ENCODE measurements at regions not wholly inside any gene's neighbourhood (a gene's known extent, or its start where the extent isn't known, plus 50 kb on each side); places are given as distances from the start of the nearest gene placed in this dataset.

DNA sequence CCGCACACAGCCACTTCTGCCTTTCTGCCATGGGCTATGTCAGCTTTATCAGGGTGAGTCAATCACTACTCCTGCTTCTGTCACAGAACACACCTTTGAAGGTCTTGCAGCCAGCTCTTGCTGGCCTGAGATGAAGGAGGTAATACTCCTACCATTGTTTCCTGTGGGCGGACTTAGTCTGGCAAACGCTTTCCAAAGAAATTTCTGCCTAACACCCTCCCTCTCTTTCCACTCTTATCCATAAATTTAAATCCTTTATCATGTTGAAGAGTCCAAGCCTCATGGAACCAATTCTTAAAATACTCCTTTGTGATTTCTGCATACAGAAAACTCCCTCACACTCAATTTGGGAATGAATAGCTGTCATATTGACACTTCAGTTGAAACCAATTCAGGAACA lies 633.1 kb upstream of the CHRM3 start:
- DNase-seq (ENCODE audit: low spot score) (no peak), ATAC-seq (peak; percentile 93)
- peak overlapping the region; percentile 93 for H3K27ac Mint-ChIP-seq
- H3K4me3 Mint-ChIP-seq = peak overlapping the region; percentile 42
- H3K27me3 Mint-ChIP-seq (ENCODE audit: low read depth) = no peaks in the 10 kb centered on the region
- H3K9me3 Mint-ChIP-seq = peaks cover 24% of the 10 kb centered on the region
- peaks cover 33% of the 10 kb centered on the region for H3K4me1 Mint-ChIP-seq
- peaks cover 13% of the 10 kb centered on the region for H3K36me3 Mint-ChIP-seq
- POLR2A ChIA-PET = no interaction called here
- TF ChIP-seq STAT6 (CRISPR knock-in tag; conservative IDR thresholded peaks at IDR 0.05; ENCODE audit: low read depth) = no peak
- no peak for TF ChIP-seq ESRRA (CRISPR knock-in tag; IDR thresholded peaks at IDR 0.05; ENCODE audit: borderline replicate concordance)
- no peak for TF ChIP-seq IRF2 (CRISPR knock-in tag; IDR thresholded peaks at IDR 0.05; ENCODE audit: borderline replicate concordance, low read depth)
- TF ChIP-seq GTF2I (CRISPR knock-in tag; conservative IDR thresholded peaks at IDR 0.05) = no peak
- no peak for TF ChIP-seq NFYB (CRISPR knock-in tag; conservative IDR thresholded peaks at IDR 0.05; ENCODE audit: low read depth)
- no peak for TF ChIP-seq HMGA2 (CRISPR knock-in tag; IDR thresholded peaks at IDR 0.05)
- TF ChIP-seq SMAD4 (CRISPR knock-in tag; IDR thresholded peaks at IDR 0.05) = no peak
- TF ChIP-seq ETV6 (CRISPR knock-in tag; IDR thresholded peaks at IDR 0.05) = no peak
- no peak for TF ChIP-seq MAX (CRISPR knock-in tag; IDR thresholded peaks at IDR 0.05)
- no peak for TF ChIP-seq ZNF232 (CRISPR knock-in tag; IDR thresholded peaks at IDR 0.05)
- TF ChIP-seq CBFB (CRISPR knock-in tag; IDR thresholded peaks at IDR 0.05; ENCODE audit: low read depth) = no peak
- TF ChIP-seq SMAD3 (CRISPR knock-in tag; IDR thresholded peaks at IDR 0.05; ENCODE audit: borderline replicate concordance) = no peak
- CTCF ChIA-PET = interaction anchor here (1.4 kb wide), 1 partner anchor 889 kb away, joined by 3 read pairs; no protein-coding TSS in a partner anchor

DNA sequence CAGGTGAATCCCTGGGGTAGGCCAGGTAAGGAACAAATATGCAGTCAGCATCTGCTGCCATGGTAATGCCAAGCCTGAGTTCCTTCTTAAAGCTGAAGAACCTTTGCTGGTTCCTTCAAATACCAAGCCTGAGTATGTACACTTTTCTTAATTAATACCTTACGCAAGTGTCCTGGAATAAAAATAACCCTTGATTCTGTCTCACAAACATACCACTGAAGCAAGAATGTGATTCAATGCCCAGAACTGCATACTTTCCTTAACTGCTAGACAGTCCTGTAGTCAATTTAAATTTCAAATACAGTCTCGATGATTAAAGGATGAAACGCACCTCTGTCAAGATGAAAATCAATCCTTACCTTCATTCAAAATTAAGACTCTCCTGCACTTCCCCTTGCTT lies 634.0 kb upstream of the CHRM3 start:
- no peak for DNase-seq (ENCODE audit: low spot score)
- Mint-ChIP-seq H3K9me3 (peaks cover 32% of the 10 kb centered on the region), H3K4me1 (peaks cover 33% of the 10 kb centered on the region), H3K4me3 (peak overlapping the region; percentile 42), H3K27ac (peak overlapping the region; percentile 93), H3K36me3 (peaks cover 20% of the 10 kb centered on the region), H3K27me3 (ENCODE audit: low read depth) (no peaks in the 10 kb centered on the region)
- no peak for TF ChIP-seq NFATC4 (CRISPR knock-in tag; IDR thresholded peaks at IDR 0.05)
- TF ChIP-seq AFF4 (CRISPR knock-in tag; IDR thresholded peaks at IDR 0.05; ENCODE audit: borderline replicate concordance) = no peak
- TF ChIP-seq SMAD4 (CRISPR knock-in tag; IDR thresholded peaks at IDR 0.05) = no peak
- no peak for TF ChIP-seq SOX15 (CRISPR knock-in tag; IDR thresholded peaks at IDR 0.05)
- no peak for TF ChIP-seq NR2C2 (CRISPR knock-in tag; IDR thresholded peaks at IDR 0.05)
- TF ChIP-seq ZNF138 (CRISPR knock-in tag; conservative IDR thresholded peaks at IDR 0.05) = no peak
- no peak for TF ChIP-seq JAZF1 (CRISPR knock-in tag; IDR thresholded peaks at IDR 0.05)
- no peak for TF ChIP-seq ATF6 (CRISPR knock-in tag; IDR thresholded peaks at IDR 0.05)
- no peak for TF ChIP-seq ZNF416 (CRISPR knock-in tag; IDR thresholded peaks at IDR 0.05)
- TF ChIP-seq USF2 (CRISPR knock-in tag; IDR thresholded peaks at IDR 0.05) = no peak
- TF ChIP-seq, protein P1, sequence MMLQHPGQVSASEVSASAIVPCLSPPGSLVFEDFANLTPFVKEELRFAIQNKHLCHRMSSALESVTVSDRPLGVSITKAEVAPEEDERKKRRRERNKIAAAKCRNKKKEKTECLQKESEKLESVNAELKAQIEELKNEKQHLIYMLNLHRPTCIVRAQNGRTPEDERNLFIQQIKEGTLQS (CRISPR knock-in tag; conservative IDR thresholded peaks at IDR 0.05) = no peak
- CTCF ChIA-PET = interaction anchor here (1.4 kb wide), 1 partner anchor 888 kb away, joined by 3 read pairs; no protein-coding TSS in a partner anchor
- ATAC-seq = no peak
- POLR2A ChIA-PET = no interaction called here
